ENCODE measurements at regions not wholly inside any gene's neighbourhood (a gene's known extent, or its start where the extent isn't known, plus 50 kb on each side); places are given as distances from the start of the nearest gene placed in this dataset.

DNA sequence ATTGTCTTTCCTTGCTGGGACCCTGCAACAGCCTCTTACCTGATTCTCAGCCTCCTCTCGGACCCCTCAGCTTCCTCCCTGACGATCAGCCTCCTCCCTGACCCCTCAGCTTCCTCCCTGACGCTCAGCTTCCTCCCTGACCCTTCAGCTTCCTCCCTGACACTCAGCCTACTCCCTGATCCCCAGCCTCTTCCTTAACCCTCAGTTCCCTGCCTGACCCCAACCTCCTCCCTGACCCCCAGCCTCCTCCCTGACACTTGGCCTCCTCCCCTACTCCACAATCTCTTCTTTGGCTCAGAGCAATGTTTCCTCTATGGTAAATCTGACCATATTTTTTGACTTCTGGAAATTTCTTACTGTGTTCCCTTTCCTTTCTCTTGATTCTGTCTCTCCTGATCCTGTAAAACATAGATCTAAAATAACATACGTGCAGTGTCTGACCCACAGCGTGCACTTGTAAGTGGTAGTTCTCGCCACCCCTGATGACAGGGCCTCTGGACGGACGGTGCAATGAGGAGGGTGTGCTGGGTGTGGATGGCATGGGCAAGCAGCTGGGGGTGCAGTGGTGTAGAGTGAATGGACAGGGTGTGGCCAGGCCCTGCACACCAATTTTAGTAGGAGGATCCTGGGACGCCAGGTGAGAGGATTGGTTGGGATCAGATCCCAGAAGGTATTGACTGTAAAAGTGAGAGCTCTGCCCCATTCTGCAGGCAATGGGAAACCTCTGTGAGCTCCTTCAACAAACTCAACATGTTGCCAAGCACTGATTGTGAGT, 264.1 kb downstream of the FOXD2 start:
- Histone ChIP-seq H3K27ac (ENCODE audit: insufficient read length, low read depth, low read length) (no peak overlapping the region), H2BK15ac (ENCODE audit: low read depth, low read length) (no peak overlapping the region), H2AFZ (ENCODE audit: low read length) (no peak overlapping the region), H4K91ac (ENCODE audit: insufficient read length, low read depth, low read length) (no peak overlapping the region), H3K4me2 (ENCODE audit: insufficient read depth, insufficient read length, low read length) (no peak overlapping the region), H2BK120ac (ENCODE audit: low read depth, low read length, poor library complexity, severe bottlenecking) (no peak overlapping the region), H3K23ac (ENCODE audit: insufficient read length, low read depth, low read length) (no peak overlapping the region), H3K4ac (ENCODE audit: low read depth, low read length) (no peak overlapping the region), H3K14ac (ENCODE audit: insufficient read depth, low read length) (no peak overlapping the region), H2BK20ac (ENCODE audit: low read depth, low read length, poor library complexity, severe bottlenecking) (no peak overlapping the region), H3K9ac (ENCODE audit: extremely low read depth, insufficient read length, low read length) (no peak overlapping the region), H3T11ph (ENCODE audit: low read length) (no peak overlapping the region), H3K79me2 (ENCODE audit: insufficient read depth, low read length) (no peaks in the 10 kb centered on the region), H2BK12ac (ENCODE audit: insufficient read length, low read depth, low read length) (no peak overlapping the region), H3K23me2 (ENCODE audit: insufficient read length, low read depth, low read length, poor library complexity, severe bottlenecking) (no peaks in the 10 kb centered on the region), H3K79me1 (ENCODE audit: insufficient read depth, low read depth, low read length, poor library complexity, severe bottlenecking) (no peaks in the 10 kb centered on the region), H4K20me1 (ENCODE audit: control insufficient read depth, insufficient read depth, insufficient read length) (no peaks in the 10 kb centered on the region), H3K27me3 (ENCODE audit: insufficient read depth, low read length) (peaks cover 10% of the 10 kb centered on the region; the same call in 1 of the 2 replicates), H3K9me3 (ENCODE audit: control insufficient read depth, low read depth, low read length) (no peaks in the 10 kb centered on the region), H3K4me1 (ENCODE audit: insufficient read depth, low read length) (no peaks in the 10 kb centered on the region), H2BK5ac (ENCODE audit: insufficient read length, low read length) (no peak overlapping the region), H3K18ac (ENCODE audit: insufficient read length, low read depth, low read length) (no peak overlapping the region), H4K5ac (ENCODE audit: insufficient read length, low read depth, low read length) (no peak overlapping the region), H4K8ac (replicated peaks; ENCODE audit: insufficient read length, low read depth, low read length) (no peak overlapping the region), H3K56ac (ENCODE audit: insufficient read length, low read depth, low read length) (no peak overlapping the region), H2AK5ac (ENCODE audit: insufficient read length, low read length) (no peak overlapping the region)
- peaks cover 51% of the 10 kb centered on the region for H3K27me3 Mint-ChIP-seq (ENCODE audit: low read depth)
- H3K9me3 Mint-ChIP-seq: no peaks in the 10 kb centered on the region
- no peak overlapping the region for H3K27ac Mint-ChIP-seq
- no CpG with 5 or more reads among the region's 9 CpGs for WGBS (ENCODE audit: extremely low coverage, insufficient read length, low lambda C conversion rate)
- DNase-seq: no peak
- H3K4me3 Mint-ChIP-seq: no peak overlapping the region
- H3K36me3 Mint-ChIP-seq (ENCODE audit: insufficient read depth in 1 of 3, low read depth in 3 of 3): no peaks in the 10 kb centered on the region
- peaks cover 0 to 1% of the 10 kb centered on the region in 2 experiments; a peak in 2 of 4 replicates for H3K4me1 Mint-ChIP-seq
- TF ChIP-seq, protein P1, sequence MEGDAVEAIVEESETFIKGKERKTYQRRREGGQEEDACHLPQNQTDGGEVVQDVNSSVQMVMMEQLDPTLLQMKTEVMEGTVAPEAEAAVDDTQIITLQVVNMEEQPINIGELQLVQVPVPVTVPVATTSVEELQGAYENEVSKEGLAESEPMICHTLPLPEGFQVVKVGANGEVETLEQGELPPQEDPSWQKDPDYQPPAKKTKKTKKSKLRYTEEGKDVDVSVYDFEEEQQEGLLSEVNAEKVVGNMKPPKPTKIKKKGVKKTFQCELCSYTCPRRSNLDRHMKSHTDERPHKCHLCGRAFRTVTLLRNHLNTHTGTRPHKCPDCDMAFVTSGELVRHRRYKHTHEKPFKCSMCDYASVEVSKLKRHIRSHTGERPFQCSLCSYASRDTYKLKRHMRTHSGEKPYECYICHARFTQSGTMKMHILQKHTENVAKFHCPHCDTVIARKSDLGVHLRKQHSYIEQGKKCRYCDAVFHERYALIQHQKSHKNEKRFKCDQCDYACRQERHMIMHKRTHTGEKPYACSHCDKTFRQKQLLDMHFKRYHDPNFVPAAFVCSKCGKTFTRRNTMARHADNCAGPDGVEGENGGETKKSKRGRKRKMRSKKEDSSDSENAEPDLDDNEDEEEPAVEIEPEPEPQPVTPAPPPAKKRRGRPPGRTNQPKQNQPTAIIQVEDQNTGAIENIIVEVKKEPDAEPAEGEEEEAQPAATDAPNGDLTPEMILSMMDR (conservative IDR thresholded peaks at IDR 0.05): no peak

Measured in H9 (cell line).